ENCODE measurements at regions not wholly inside any gene's neighbourhood (a gene's known extent, or its start where the extent isn't known, plus 50 kb on each side); places are given as distances from the start of the nearest gene placed in this dataset.
"Not testable (repeated sequence)": the region's sequence is repeated elsewhere in the genome, so short reads cannot be mapped to it uniquely, and the experiment has no call there.

DNA sequence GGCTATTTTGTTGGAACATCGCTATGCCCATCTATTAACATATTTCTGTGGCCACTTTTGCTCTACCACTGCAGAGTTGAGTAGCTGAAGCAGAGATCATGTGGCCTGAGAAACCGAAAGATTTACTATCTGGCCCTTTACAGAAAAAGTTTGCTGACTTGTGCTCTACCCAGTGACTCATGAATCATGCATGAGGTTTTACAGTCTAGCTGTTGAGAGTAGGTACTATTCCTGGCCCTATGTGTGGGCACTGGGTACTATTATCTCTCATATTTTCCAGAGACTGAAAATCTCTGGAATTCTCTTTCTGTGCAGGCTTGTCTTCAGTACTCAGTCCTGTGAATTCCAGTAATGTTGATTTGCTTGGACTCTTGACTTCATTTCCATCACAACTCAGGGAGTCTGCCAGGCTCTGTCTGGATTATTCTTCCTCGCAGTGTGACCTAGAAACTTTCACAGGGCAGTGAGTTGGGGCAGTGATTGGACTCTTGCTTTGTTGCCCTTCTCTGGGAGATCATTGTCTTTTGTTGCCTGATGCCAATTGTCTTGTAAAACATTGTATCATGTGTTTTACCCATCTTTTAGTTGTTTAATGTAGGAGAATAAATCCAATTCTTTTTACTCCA, 121.3 kb upstream of the PRSS12 start:
- TF ChIP-seq, protein P1, sequence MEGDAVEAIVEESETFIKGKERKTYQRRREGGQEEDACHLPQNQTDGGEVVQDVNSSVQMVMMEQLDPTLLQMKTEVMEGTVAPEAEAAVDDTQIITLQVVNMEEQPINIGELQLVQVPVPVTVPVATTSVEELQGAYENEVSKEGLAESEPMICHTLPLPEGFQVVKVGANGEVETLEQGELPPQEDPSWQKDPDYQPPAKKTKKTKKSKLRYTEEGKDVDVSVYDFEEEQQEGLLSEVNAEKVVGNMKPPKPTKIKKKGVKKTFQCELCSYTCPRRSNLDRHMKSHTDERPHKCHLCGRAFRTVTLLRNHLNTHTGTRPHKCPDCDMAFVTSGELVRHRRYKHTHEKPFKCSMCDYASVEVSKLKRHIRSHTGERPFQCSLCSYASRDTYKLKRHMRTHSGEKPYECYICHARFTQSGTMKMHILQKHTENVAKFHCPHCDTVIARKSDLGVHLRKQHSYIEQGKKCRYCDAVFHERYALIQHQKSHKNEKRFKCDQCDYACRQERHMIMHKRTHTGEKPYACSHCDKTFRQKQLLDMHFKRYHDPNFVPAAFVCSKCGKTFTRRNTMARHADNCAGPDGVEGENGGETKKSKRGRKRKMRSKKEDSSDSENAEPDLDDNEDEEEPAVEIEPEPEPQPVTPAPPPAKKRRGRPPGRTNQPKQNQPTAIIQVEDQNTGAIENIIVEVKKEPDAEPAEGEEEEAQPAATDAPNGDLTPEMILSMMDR (IDR thresholded peaks at IDR 0.05; ENCODE audit: poor library complexity), result not testable (repeated sequence)
- TF ChIP-seq EZH2 (IDR thresholded peaks at IDR 0.05; ENCODE audit: borderline replicate concordance); EZH2phosphoT487 (IDR thresholded peaks at IDR 0.05; ENCODE audit: low read depth, severe bottlenecking, unreplicated experiment): not testable (repeated sequence)

Measured in hepatocyte (in vitro differentiated cells).